NCI-H2107 (cell line): ENCODE measurements at regions not wholly inside any gene's neighbourhood (a gene's known extent, or its start where the extent isn't known, plus 50 kb on each side); places are given as distances from the start of the nearest gene placed in this dataset.
"Not testable (repeated sequence)": the region's sequence is repeated elsewhere in the genome, so short reads cannot be mapped to it uniquely, and the experiment has no call there.

Source experiments
- DNase-seq: peaks from one replicate; lab custom pipeline; 2025; lab: John Stamatoyannopoulos, UW

DNA sequence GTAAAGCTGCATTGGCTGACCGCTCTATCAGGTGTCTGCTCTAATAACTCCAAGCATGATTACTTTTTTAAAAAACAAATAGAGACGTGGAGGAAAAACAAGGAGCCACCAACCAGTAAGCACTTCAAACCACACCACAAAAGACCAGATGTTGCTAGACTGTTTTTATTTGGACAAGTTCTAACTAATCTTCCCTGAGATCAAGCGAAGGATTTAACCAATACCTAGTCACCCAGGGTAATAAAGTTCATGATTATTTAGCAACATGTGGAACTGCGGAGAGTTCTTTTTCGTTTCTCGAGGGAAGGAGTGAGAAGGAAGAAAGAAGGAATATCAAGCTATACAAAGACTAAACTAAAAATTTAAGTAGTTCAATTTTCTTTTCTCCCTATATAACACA, 288.1 kb downstream of the DUSP6 start:
- no peak for DNase-seq

DNA sequence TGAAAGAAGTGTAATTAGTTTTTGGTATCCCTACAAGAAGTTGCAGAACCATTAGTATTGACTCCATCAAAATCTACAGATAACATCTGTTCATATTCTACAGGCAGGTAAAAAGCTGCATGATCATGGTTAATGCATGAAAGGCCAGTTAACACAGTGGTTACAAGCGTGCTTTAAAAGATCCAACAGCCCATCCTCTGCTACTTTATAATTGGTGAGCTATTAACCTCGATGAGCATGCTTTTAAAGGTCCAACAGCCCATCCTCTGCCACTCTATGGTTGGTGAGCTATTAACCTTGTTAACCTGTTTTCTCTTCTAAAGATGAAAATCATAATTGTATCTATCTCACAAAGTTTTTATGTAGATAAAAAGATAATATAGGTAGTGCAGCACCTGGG, 289.3 kb downstream of the DUSP6 start:
- no peak for DNase-seq

DNA sequence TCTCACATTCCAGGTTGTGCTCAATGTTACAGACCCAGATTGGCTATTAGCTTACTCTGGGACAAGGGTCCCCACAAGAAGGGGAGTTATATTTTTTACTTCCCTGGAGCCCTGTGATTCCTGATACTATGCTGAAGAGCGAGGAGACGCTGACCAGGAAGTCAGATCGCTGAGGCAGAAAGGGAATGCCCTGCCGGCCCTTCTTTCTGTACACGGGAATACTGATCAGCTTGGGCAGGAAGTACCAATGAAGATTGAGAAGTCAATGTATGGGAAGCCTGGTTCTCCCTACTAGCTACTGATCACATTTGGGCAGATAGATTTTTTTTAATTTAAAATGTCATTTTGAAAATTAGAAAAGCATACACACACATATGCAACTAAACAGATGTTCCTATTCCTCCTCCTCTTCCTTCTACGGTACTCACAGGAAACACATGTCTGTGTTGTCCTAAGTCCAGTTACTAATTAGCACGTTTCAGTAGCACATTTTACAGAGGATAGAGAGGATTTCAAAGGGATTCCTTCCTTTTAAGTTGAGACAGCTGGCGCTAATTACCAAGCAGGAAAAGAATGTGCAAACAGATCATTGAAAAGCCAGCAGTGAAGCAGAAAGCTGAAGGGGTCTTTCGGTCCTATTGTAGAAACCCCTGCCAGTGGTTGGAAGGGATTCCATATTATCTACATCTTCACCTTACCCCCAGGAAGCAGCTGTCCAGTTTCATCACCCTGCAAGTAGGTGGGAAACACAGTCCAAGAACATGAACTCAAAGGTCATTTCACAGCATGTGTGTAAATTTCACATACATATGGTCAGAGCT, 292.4 kb downstream of the DUSP6 start:
- no peak for DNase-seq

DNA sequence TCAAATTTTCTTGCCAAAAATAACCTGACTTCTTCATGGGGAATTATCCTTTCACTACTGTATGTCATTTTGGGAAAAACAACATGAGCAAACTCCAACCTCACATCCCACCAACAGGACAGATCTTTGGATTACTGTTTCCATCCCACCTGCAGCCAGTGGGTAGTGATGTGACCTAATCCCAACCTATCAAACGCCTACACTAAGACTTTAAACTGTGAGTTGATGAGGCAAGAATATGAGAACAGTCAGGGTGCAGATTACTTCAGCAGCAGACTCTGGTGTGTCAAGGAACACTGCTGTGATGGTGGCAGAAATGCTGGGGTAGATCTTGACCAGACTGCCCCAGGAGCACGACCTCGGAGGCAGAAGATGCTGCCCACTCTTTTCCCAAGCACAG, 293.2 kb downstream of the DUSP6 start:
- DNase-seq: no peak

DNA sequence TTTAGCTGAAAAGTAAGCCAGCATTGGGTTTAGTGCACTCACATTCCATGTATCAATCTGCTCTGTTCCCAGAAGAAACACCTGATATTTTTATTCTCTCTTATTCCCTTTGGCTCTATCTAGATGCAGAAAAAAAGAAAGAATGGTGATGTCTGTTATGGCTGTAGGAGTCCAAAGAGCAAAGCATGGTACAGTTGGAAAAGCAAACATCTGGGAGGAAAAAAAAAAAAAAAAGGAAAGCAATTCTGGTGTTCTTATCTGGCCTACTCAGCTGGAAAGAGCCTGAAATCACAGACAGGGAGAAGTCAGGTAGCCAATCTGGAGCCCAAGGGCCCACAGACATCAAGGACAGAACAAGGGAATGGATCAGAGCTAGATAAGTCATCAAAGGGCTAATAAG, 293.9 kb downstream of the DUSP6 start:
- DNase-seq: no peak

DNA sequence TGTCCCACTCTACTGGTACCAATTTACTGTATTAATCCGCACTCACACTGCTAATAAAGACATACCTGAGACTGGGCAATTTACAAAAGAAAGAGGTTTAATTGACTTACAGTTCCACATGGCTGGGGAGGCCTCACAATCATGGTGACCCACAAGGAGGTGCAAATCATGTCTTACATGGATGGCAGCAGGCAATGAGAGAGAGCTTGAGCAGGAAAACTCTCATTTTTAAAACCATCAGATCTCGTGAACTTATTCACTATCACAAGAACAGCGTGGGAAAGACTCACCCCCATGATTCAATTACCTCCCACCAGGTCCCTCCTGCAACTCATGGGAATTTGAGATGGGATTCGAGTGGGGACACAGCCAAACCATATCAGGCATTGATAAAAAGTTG, 298.5 kb downstream of the DUSP6 start:
- not testable (repeated sequence) for DNase-seq

DNA sequence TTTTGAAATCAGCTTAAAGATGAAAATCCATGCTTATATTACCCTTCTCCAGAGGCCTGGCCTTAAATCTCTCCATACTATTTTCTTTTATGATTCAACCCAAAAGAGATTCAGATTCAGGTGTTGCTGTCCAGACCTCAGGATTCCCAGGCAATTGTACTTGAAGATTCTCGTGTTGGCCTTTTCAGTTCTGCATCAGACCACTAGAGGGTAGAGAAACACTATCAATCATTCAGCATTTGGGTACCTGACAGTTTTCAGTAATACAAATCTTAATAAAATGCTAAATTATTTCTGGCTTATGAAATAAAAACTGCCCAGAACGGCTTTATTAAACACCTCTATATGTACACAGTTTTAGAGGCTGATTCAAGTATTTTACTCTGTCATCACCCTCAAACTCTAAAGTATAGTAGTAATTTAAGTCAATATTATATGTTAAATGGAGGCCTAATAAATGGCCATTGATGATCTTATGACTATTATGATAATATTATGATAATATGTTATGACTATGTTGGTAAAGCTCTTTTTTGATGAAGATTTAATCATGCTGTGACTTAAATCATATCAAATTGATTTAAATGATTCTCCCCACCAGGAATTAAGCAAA, 301.1 kb downstream of the DUSP6 start:
- DNase-seq: peak; percentile 46

DNA sequence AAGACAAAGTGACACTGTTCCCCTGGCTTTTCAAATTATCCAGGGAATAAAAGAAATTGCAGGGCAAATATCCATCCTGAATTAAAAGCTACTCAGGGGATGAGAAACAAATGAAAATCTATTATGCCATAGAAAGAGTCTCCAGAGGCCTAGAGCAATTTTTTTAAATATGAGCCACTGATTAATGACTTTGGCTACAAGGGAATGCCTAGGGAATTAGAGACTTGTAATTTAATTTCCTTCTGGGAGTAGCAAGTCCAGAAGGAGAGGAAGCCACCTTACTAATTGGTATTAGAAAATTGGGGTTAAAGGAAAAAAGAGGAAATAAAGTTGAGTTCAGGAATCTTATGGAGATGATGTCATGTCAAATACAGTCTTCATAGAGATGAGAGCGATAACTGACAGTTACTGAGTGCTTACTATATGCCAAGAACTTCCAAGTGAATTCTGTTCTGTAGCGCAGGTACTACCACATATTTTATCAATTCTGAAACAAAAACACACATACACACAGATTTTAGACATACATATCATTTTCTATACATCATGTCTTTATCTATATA, 304.4 kb downstream of the DUSP6 start:
- DNase-seq: no peak

DNA sequence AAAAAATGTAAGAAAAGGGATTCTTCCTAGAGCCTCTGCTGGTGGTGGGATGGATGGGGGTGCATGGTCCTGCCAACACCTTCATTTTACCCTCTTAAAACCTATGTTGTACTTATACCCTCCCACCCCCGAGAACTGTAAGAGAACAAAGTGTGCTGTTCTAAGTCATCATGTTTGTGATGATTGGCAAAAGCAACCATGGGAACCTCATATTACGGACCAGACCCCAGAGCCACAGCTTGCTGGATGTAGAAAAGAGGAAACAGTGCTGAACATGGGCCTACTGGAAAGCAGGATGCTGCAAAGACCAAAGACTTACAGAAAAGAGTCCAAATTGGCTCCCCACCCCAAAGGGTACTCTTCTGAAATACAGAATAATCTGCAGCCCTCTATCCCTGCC, 311.2 kb downstream of the DUSP6 start:
- DNase-seq: no peak

DNA sequence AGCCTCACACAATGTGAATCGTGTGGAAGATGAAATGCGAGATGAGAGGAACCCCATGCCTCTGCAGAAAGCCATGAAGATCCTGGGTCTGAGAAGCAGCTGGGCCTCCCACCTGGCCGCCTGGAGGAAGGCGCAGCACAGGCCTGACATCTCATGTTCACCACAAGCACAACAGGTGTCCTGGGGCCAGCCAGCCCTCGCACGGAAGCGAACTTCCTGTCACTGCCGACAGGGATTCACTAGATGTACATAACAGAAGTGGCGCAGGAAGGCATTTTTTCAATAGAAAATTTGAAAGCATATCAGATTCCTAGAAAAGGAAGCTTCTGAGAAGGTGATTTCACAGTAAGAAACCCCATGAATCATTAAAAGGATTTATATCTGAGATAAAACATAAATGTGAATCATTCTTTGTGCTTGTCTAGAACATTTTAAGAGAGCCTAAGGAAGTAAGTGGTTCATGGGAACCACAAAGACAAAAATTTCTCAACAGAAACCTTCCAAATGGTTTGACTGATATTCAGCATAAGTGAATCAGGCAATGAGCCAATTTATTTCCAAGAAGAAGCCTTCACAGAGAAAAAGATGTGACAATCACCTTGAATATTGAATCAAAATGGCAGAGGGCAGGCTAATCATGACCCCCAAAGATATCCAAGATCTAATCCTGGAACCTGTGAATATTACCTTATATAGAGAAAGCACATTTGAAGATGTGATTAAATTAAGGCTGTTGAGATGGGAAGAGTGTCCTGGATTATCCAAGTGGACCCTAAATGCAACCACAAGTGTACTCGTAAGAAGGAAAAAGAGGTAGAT, 311.9 kb downstream of the DUSP6 start:
- DNase-seq: peak; percentile 77

DNA sequence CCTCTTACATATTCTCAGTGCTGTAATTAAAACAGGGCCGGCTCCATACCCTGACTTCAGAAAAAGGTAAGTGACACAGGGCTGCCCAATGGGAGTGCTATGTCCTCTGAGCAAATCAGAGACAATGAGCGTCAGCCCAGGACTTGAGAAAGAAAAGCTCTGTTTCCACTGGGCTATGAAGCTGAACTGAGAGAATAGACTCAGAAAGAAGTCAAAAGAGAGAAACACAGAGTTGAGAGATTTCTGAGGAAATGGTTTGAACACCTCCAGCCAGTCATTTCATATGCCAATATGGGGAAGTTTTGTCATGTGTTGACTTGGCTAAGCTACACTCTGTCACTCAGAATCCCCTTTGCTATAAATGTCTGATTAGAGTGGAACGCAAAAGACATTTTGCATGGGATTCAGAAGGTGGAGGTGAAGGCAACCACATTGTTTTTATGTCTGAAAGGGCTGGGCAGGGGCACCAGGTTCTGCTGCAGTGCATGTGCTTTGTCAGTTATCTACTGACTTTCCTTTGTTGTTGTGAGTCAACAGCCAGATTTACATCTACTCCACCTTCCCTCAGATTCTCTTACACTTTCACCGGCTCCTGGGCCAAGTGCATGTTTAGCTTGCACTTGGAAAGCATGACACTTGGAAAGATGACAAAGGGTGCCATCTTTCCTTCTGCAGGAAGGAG, 313.3 kb downstream of the DUSP6 start:
- DNase-seq: no peak

DNA sequence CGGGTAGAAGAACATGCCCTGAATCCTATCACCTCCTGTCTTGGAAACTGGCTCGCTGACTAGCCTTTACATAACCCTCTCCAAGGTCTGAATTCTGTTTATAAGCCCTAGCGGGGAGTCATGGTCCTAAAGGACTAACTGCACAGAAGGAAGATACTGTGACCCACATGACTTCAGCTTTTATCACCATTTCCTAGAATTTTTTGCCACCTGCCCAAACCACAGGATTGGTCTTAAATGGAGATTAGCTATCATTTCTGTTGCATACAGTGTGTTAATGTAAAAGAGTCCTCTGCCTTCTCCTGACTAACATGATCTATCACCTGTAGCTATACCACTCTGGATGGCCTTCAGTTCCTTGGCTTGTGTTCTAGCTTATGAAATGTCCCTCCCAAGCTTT, 319.2 kb downstream of the DUSP6 start:
- DNase-seq: no peak

DNA sequence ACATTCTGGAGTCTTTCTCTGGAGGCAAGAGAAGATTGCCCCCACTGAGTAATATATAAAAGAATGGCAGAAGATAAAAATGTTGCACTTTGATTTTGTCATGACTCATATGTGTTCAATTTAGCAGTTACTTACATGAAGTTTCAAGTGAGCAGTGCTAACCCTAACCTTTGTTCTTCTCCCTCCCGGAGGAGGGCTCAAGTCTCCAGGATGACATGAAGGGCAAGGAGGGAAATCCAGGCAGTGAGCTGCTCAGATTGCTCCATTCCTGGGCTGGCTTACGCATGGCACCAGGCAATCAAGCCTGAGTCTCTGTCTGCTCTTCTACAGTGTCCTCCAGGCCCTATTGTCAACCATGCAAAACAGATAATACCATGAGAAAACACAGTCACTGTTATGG, 322.3 kb downstream of the DUSP6 start:
- no peak for DNase-seq

DNA sequence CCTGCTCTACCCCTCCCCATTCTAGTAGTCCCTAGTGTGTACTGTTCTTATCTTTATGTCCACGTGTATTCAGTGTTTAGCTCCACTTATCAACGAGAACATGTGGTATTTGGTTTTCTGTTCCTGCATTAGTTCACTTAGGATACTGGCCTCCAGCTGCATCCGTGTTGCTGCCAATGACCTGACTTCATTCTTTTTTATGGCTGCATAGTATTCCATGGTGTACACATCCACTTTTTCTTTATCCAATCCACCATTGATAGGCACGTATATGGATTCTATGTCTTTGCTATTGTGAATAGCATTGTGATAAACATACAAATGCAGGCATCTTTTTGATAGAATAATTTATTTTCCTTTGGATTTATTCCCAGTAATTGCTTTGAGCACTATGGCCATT, 327.7 kb downstream of the DUSP6 start:
- DNase-seq: no peak

DNA sequence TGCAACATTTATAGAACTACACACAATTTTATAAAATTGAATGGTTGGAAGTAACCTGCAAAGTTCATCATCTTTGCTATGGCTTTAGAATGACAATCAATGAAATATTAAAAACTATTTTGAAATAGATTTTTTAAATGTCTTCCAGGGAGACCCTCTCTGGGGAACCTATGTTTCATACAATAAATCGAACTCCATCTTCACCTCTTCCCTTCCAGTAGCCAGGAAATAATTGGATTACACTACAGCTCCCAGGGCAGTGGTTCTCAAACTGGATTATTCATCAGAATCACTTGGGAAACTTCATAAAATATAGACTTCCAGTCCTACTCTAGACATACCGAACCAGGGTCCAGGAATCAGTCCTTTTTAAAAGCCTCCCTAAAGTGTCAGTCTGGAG, 328.4 kb downstream of the DUSP6 start:
- no peak for DNase-seq

DNA sequence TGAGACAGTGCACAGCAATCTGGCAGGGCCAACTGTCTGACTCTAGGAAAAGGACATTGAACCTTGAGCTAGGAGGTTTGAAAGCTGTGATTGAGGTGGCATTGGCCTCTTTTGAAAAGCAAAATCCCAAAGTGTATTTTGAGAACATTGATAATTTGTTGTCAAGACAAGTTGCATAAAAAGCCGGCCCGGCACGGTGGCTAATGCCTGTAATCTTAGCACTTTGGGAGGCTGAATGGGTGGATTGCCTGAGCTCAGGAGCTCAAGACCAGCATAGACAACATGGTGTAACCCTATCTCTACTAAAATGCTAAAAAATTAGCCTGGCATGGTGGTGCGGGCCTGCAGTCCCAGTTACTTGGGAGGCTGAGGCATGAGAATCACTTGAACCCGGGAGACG, 331.6 kb downstream of the DUSP6 start:
- DNase-seq: no peak

DNA sequence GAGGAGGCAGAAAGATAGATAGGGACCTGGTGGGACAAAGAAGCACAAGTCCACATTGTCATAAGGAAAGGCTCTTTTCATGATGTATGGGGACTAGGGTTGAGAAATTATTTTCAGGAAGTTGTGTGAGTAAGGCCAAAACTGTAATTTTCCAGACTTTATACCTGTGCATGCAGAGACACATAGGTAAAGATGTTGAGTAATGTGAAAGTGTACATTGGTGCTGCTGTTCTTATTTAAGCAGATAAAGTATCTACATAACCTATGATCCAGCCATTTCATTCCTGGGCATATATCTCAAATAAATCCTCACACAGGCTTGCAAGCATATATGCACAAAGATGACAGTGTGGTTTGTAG, 332.2 kb downstream of the DUSP6 start:
- DNase-seq: no peak

DNA sequence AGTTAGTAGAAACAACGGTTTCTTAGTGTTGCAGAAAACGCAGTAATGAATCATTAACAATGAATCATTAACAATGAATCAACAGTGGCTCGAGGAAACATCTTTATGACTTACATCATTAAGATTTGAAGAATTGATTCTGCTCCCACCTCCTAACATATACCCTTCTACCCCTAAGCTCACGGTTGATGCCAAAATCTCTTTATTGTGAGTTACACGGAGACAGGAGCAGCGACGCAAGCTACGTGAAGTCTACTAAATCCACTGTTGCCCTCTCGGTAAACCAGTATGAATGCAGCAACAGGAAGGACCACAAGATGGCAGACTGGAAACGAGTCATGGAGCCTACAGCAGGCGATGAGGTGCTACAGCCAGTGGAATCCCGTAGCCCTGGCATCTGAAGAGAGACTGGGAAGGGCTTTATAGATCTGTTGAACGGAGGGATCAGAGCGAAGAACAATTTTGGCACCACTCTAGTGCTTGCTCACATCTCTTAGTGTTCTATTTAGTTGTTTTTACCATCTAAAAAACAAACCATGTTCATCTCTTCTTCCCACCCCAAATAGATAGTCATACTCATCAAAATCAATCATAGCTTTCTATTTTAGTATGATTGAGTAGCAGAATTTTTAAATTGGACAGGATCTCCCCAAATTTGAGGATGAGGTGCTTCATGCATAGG, 332.7 kb downstream of the DUSP6 start:
- DNase-seq: peak; percentile 78

DNA sequence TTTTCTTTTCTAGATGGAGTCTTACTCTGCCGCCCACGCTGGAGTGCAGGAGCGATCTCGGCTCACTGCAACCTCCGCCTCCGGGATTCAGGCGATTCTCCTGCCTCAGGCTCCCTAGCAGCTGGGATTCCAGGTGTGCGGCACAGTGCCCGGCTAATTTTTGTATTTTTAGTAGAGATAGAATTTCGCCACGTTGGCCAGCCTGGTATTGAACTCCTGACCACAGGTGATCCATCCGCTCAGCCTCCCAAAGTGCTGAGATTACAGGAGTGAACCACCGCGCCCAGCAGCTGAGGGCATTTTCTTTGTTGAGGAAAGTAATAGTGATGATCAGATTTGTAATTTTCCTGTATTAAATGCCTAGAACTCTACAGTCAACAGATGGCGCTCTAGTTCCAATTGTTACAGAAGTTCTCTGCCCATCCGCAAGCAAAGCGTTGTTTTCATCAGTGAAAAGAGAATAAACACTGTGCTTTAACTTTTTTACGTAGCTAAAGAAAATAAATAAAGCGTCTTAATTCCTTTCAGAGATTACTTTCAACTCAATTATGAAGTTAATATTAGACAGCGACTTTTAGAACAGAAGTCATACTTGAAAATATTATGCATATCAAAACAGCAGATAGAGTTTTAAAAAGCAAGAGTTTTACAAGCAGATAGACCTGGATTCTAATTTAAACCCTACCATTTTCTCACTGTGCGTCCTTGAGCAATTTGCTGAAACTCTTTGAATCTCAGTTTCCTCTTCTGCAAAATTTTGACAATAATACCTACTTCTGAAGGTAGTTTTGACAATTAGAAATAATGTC, 335.1 kb downstream of the DUSP6 start:
- peak; percentile 51 for DNase-seq

DNA sequence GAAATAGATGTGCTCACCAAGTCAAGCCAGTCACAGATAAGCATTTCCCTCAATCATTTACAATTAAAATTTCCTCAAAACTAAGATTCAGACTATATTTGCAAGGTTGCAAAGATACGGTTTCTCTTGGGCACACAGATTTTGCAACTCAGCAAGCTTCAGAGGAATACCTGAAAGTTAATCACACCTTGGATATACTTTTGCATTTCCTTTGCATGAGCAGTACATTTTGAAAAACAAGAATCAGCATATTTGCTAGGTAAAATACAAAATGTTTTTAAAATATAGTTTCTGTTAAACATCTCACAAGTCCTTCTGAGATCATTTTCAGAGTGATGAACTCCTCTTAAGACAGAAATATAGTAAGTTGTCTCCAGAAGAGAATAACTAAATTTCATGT, 336.9 kb downstream of the DUSP6 start:
- no peak for DNase-seq

DNA sequence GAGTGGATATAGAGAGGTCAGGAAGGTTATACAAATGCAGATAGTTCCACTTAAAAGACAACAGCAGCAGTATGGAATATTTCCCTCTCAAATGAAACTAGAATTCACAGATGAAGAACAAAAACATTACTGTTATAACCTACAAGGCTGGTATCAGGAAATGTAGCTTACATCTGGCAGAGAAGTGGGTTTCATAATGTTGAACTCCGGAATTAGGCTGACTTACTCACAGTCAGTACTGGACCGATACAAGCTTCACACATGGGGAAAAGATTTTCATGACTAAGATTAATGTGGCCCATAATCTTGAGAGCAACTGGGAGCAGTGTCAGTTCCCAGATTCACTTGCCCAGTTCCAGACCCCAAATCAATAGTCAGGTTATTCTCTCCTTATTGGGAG, 353.9 kb downstream of the DUSP6 start:
- no peak for DNase-seq
